Stimulated activated CD4-positive, alpha-beta T cell treated with anti-CD3 and anti-CD28 coated beads, Interleukin-1b, Interleukin-23, amount 100 ng/mL, for 4 hours (primary cell): ENCODE measurements at regions not wholly inside any gene's neighbourhood (a gene's known extent, or its start where the extent isn't known, plus 50 kb on each side); places are given as distances from the start of the nearest gene placed in this dataset.
"Not testable (repeated sequence)": the region's sequence is repeated elsewhere in the genome, so short reads cannot be mapped to it uniquely, and the experiment has no call there.

Source experiments
- DNase-seq, 2 donors: peaks; one replicate each; pipeline ENCODE4 v3.0.0-alpha.2; 2020; ENCODE audit warnings: low read depth in 2 of 2

- no peak for DNase-seq
Observed at GRCh38 chr2:7530001-7530400, 612.8 kb downstream of the RNF144A start.

DNA sequence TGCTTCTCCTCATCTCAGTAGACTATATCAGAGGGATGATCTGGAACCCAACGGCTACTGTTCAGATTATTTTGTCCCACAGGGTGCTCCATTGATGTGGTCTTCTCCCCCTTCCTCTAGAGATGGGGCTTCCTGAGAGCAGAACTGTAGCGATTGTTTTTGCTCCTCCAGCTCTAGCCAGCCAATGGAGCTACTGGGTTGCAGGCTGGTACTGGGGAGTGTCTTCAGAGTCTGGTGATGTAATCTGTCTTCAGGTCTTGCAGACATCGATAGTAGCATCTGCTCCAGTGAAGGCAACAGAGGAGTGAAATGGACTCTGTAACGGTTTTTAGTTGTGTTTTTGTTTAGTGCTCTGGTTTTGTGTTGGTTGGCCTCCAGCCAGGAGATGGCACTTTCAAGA lies 621.9 kb downstream of the RNF144A start:
- no peak for DNase-seq

DNA sequence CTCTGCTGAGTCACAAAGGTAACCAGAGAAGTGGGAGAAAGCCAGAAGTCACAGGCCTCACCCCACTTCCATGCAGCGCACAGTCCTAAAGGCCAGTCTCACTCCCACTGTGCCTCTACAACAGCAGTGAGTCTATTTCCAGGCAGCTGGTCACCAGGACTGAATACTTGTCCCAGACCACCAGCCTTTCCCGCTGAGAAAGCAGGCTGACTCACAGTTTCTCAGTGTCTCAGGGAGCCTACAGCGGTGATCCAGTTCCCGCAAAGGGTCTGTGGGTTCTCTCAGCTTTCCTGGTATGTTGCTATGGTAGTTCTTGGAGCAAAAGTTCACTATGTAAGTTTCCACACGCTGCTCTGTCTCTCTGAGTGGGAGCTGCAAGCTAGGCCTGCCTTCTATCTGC lies 622.5 kb downstream of the RNF144A start:
- DNase-seq: no peak

DNA sequence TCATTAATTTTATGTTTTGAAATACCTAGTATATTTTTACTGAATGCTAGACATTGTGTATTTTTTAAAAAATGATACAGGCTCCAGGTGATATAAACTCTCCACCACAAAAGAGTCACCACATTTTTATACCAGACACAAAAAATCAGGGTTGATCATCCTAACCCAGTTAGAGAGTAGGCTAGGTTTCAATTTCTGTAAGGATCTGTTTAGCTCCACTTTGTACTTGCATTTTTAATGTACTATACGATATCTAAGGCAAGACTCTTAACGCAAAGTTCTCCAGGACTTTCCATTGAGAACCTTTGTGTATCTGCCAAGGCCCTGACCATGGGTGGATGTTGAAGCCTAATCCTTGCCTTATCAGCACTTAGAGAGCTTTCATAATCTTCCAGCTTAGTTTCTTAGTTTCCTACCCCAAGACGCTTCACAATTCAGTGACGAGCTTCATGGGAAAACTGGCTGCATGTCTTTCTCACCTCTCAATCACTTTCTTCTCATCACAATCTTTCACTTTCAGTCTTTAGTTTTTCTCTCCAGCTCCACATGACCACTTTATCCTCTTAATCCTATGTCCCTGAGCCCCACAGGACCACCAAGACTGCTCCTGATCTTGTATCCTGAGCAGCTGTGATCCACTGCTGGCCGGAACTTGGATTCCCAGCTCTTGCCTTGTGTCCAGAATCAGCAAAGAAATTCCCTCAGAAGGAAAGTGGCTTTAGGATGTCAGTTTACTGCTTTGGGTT lies 635.8 kb downstream of the RNF144A start:
- DNase-seq: no peak

DNA sequence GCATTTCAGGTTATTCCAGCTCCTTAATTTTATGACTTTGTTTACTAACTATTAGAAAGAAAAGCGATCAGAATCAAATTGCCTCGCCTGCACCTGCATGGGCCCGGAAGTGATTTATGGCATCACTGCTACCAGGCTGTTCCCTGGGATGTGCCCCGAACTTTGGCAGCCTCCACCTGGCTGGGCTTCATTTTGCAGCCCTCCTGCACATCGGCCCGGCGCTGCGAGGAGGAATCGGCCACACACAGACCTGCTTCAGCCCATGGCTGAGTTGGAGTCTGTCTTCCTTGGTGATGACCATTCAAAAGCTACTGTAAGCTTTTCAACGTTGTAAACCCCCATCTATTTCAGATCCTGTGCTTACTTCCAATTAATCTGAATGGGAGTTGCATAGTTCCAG lies 638.0 kb downstream of the RNF144A start:
- DNase-seq: no peak

DNA sequence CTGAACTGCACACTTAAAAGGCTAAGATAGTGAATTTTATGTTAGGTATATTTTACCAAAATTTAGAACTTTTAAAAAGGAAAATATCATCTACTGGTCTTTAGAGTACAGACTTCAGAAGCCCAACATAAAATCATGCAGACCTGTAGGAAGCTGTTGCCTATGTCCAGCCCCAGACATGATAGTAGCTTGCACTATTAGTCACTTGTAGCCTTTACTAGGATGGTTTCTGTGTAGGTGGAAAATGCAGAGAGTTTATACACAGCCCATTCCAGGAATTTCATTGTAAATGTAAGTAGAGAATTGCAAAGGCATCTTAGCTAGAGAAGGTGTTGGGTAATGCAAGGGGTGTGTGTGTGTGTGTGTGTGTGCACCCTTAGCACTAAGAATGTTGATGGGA lies 640.2 kb downstream of the RNF144A start:
- no peak for DNase-seq

DNA sequence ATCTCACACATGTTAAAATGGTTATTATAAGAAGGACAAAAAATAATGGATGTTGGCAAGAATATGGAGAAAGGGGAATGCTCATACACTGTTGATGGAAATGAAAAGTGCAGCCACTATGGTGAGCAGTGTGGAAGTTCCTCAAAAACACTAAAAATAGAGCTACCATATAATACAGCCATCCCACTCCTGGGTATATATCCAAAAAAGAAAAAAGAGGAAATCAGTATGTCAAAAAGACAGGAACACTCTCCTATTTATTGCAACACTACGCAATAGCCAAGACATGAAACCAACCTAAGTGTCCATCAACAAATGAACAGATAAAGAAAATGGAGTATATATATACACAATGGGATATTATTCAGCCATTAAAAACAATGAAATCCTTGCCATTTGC lies 642.6 kb downstream of the RNF144A start:
- no peak for DNase-seq

- no peak for DNase-seq
Observed at GRCh38 chr2:7566382-7566881, 649.2 kb downstream of the RNF144A start.

DNA sequence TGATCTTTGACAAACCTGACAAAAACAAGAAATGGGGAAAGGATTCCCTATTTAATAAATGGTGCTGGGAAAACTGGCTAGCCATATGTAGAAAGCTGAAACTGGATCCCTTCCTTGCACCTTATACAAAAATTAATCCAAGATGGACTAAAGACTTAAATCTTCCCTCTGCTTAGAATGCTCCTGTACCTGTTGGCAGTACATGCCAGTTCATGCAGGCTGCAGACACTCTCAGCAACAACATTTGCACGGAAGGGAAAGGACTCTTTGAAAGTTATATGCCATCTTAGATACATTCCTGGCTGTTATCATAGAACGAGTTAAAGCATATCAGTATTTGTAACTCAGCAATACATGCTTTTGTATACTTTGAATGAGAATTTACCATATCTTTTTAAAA lies 649.9 kb downstream of the RNF144A start:
- not testable (repeated sequence) for DNase-seq

GRCh38 chr2:7567646-7568045 lies 650.4 kb downstream of the RNF144A start:
- peak; percentile 15 to 20 for DNase-seq

- DNase-seq: no peak
Observed at GRCh38 chr2:7570247-7570646, 653.0 kb downstream of the RNF144A start.

- DNase-seq: no peak
Observed at GRCh38 chr2:7571701-7572100, 654.5 kb downstream of the RNF144A start.

DNA sequence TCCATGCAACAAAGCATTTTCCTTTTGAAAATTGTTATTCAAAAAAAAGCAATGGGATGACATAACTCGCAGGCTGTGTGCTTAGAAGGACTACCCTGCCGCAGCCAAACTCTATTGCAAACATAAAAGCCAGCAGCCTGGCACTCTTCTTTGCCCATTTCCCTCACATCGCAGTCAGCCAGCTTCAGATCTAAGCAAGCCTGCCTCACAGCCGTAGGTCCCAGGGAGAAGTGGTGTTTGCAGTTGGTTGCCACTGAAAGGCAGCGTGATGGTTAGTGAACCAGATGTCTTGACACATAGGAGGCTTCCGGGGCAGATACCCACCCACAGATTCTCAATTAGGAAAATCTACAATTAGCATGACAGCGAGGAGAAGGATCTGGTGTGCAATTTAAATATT lies 655.2 kb downstream of the RNF144A start:
- DNase-seq: peak in 1 of 2 donors; percentile 14

DNA sequence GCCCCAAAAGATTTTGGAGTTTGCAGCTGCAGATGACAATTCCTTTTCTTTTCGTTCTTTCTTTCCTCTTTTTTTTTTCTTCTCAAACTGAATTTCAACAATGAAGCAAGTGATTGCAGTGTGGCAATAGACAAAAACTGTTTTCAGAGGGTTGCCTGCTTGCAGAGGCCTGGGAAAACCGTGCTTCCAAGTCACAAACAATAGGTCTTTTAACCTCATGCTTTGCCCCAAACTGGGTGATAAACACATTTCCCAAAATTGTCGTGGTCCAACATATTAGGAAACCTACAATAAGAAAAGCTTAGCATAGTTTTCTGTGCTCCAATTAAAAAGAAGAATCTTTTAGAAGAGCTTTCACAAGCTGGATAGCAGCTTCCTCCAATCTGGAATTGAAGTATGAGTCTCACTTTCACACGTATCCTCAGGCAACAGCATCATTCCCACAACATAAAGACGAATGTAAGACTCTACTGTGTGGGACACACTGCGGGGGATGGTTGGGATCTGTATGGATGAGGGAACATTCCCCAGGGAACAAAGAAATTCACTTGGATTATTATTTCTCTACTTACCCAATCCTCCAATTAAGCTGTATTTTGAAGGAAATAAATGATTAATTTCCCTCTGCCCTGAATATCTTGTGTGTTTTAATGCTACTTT lies 656.1 kb downstream of the RNF144A start:
- DNase-seq: no peak

- DNase-seq: no peak
Observed at GRCh38 chr2:7574385-7574784, 657.2 kb downstream of the RNF144A start.

DNA sequence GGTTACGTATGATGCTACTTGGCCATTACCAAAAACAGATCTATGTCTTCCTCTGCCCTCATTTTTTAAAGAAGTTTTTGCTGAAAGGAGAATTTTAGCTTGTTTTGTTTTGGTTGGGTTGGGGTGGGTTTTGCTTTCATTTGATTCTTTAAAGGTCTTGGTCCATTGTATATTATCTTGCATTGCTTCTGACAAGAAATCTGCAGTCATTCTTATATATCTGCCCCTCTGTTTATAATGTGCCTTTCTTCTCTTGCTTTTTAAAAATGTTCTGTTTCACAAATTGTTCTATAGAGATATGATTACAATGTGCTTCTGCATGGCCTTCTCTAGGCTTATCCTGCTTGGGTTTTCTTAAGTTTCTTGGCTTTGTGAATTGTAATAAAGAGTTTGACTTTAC lies 660.6 kb downstream of the RNF144A start:
- no peak for DNase-seq

GRCh38 chr2:7584017-7584416 lies 666.8 kb downstream of the RNF144A start:
- no peak for DNase-seq

DNA sequence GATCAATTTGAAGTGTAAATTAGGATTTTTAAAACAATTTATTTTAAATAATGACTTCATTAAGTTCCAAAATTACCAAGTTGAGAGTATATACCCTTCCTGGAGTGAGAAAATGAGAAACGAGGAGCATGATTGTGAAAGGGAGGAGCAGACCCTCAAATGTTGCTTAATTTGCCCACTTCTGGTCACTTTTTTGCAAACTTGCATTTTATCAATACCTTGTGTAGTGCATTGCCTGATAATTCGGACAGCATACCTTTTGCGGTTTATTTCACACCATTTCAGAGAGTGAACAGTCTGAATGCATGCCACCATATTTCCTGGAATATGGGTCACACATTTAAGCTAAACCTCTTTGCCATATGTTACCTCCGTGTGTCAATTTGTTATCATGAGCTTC lies 669.7 kb downstream of the RNF144A start:
- no peak for DNase-seq

DNA sequence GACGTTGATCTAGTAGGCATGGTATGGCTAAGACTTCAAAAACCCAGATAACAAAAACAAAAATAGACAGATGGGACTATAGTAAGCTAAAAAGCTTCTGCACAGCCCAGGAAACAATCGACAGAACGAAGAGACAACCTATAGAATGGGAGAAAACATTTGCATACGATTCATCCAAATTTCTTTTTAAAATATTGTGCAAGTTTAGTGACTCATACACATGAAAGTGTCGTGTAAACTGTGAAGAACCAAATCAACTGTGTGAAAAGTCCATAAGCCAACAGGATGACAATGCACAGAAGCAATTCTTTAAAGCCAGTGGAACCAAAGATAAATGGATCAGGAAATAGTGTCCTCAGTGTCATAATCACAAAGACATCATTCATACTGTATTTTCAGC lies 671.1 kb downstream of the RNF144A start:
- DNase-seq: no peak

DNA sequence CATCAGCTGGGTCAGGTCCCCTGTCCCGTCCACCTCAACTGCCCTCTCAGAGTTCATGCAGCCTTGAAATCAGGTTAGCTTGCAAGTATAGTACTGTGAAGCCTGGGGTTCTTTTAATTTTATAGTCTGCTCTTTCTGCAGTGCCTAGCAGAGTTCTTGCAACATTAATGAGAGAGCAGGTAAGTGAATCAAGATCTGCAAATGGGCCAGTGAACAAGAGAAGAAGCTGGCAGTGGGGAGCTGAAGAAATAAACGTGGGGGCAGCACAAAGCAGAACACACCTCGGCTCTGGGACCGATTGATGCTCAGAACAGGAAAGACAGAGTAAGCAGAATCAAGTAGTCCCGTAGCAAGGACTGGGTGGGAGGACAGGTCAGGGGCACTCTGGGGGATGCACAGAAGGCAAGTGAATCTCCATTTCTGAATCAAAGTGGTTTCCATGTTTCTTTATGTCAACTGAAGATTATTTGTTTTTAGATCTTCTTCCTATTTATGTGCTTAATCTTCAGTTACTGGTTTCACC lies 675.5 kb downstream of the RNF144A start:
- DNase-seq: no peak

DNA sequence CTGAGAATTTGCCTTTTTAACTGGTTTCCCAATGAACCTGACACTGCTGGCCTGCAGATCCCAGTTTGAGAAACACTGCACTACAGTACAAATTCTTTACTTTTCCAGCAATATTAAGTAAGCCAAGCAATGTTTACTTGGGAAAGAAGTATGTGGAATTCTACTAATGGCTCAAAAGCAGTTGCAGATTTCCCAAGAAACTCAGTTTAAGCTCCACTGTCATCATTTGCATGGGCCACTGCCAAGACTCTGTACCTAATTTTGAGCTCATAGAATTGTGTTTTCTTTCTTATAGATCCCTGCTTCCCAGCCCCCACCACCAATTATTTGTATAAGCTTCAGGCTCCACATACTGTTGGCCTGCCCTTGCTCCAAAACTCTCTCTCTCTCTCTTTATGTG lies 676.1 kb downstream of the RNF144A start:
- DNase-seq: no peak

DNA sequence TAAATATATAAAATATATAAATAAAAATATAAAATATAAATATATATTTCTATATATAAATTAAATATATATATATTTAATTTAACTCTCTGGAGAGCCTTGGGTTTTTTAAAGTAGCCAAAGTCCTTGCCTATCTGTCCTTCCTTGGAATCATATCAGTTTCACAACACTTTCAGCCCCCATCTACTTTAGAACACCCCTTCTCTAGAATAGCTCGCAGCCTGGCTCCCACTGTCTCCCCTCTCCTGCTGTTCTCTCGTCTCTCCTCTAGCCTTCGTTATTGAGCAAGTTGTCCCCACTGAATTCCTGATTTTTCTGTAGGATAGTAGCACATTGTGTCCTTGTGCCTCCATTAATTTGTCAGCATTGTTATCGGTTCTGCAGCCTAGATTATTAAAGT lies 677.0 kb downstream of the RNF144A start:
- DNase-seq: no peak

GRCh38 chr2:7595206-7595605 lies 678.0 kb downstream of the RNF144A start:
- no peak for DNase-seq
